ENCODE measurements at regions not wholly inside any gene's neighbourhood (a gene's known extent, or its start where the extent isn't known, plus 50 kb on each side); places are given as distances from the start of the nearest gene placed in this dataset.

- H3K4me3 ChIP-seq (ENCODE audit: low read depth, low read length), result no peak overlapping the region
- no peak for DNase-seq (ENCODE audit: low read depth)
- TF ChIP-seq CTCF (IDR thresholded peaks at IDR 0.05; ENCODE audit: low read depth, low read length, missing control alignments), result no peak
- in situ Hi-C loops (cut with HindIII; ENCODE audit: low sequenced_read_pairs), result no loop called here
Measured at GRCh38 chr2:71907503-71907902, 240.2 kb downstream of the CYP26B1 start.

- no peak for TF ChIP-seq CTCF (IDR thresholded peaks at IDR 0.05; ENCODE audit: low read depth, low read length, missing control alignments)
- in situ Hi-C loops (cut with HindIII; ENCODE audit: low sequenced_read_pairs), result no loop called here
- DNase-seq (ENCODE audit: low read depth), result no peak
Measured at GRCh38 chr2:71906357-71906973, 241.2 kb downstream of the CYP26B1 start.

GRCh38 chr2:71905205-71905604, 242.5 kb downstream of the CYP26B1 start:
- no peak for TF ChIP-seq CTCF (IDR thresholded peaks at IDR 0.05; ENCODE audit: low read depth, low read length, missing control alignments)
- H3K4me3 ChIP-seq (ENCODE audit: low read depth, low read length), result no peak overlapping the region
- in situ Hi-C loops (cut with HindIII; ENCODE audit: low sequenced_read_pairs), result no loop called here
- no peak for DNase-seq (ENCODE audit: low read depth)

More at GRCh38 chr2:71906357-71906973, 241.2 kb downstream of the CYP26B1 start:
- H3K4me3 ChIP-seq (ENCODE audit: low read depth, low read length), result no peak overlapping the region

GRCh38 chr2:71903841-71904240, 243.8 kb downstream of the CYP26B1 start:
- DNase-seq (ENCODE audit: low read depth), result no peak
- in situ Hi-C loops (cut with HindIII; ENCODE audit: low sequenced_read_pairs), result no loop called here
- no peak for TF ChIP-seq CTCF (IDR thresholded peaks at IDR 0.05; ENCODE audit: low read depth, low read length, missing control alignments)
- no peak overlapping the region for H3K4me3 ChIP-seq (ENCODE audit: low read depth, low read length)

GRCh38 chr2:71901466-71901865, 246.2 kb downstream of the CYP26B1 start:
- DNase-seq (ENCODE audit: low read depth), result no peak
- TF ChIP-seq CTCF (IDR thresholded peaks at IDR 0.05; ENCODE audit: low read depth, low read length, missing control alignments), result no peak
- H3K4me3 ChIP-seq (ENCODE audit: low read depth, low read length), result no peak overlapping the region
- in situ Hi-C loops (cut with HindIII; ENCODE audit: low sequenced_read_pairs), result no loop called here

GRCh38 chr2:71898851-71899681, 248.6 kb downstream of the CYP26B1 start:
- TF ChIP-seq CTCF (IDR thresholded peaks at IDR 0.05; ENCODE audit: low read depth, low read length, missing control alignments), result no peak
- DNase-seq (ENCODE audit: low read depth), result no peak
- H3K4me3 ChIP-seq (ENCODE audit: low read depth, low read length), result no peak overlapping the region
- in situ Hi-C loops (cut with HindIII; ENCODE audit: low sequenced_read_pairs), result no loop called here
